Suprapubic skin (tissue), 4 donors: ENCODE measurements at regions not wholly inside any gene's neighbourhood (a gene's known extent, or its start where the extent isn't known, plus 50 kb on each side); places are given as distances from the start of the nearest gene placed in this dataset.

Experiments
- DNase-seq, 2 donors: peaks; one replicate each; pipeline ENCODE4 v3.0.0-alpha.2; 2019; ENCODE audit warnings: low spot score in 2 of 2
- H3K27ac ChIP-seq: fragments of 200-600 bp; sonication (generic); one replicate; pipeline ENCODE4 v1.5.1; 2019
- H3K27me3 ChIP-seq: fragments of 200-600 bp; sonication (generic); one replicate; pipeline ENCODE4 v1.5.1; 2019
- H3K36me3 ChIP-seq: fragments of 200-600 bp; sonication (generic); one replicate; pipeline ENCODE4 v1.5.1; 2019
- H3K4me1 ChIP-seq: fragments of 200-600 bp; sonication (generic); one replicate; pipeline ENCODE4 v1.5.1; 2019
- H3K4me3 ChIP-seq: fragments of 200-600 bp; sonication (generic); one replicate; pipeline ENCODE4 v1.5.1; 2019; ENCODE audit warnings: mild to moderate bottlenecking
- H3K9me3 ChIP-seq: fragments of 200-600 bp; sonication (generic); one replicate; pipeline ENCODE4 v1.5.1; 2019
- CTCF ChIP-seq, 2 donors: fragments of 200-600 bp in 1 of 2; fragments of 450-650 bp in 1 of 2; sonication (generic) in 1 of 2; IDR thresholded peaks; one replicate each; pipeline ENCODE4 v1.5.1; 2016 to 2019; ENCODE audit warnings: antibody characterized with exemption in 2 of 2, mild to moderate bottlenecking in 1 of 2, moderate library complexity in 1 of 2
- EP300 ChIP-seq: sonication (generic); formaldehyde crosslinking; IDR thresholded peaks from one replicate; pipeline ENCODE4 v1.6.1; 2017; ENCODE audit warnings: antibody characterized with exemption
- POLR2A ChIP-seq, 2 donors: fragments of 450-650 bp; IDR thresholded peaks; one replicate each; pipeline ENCODE4 v1.6.1; 2017; ENCODE audit warnings: antibody characterized with exemption in 2 of 2, mild to moderate bottlenecking in 2 of 2, moderate library complexity in 2 of 2
- POLR2AphosphoS5 ChIP-seq, 3 donors: sonication (generic); formaldehyde crosslinking; IDR thresholded peaks; one replicate each; pipeline ENCODE4 v1.6.1; 2017; ENCODE audit warnings: antibody characterized with exemption in 3 of 3
- WGBS: methylation state at CpG from one replicate; pipeline ENCODE4 v1.1.5; 2018; 5-methylcytosine and 5-hydroxymethylcytosine counted together

GRCh38 chr15:100757661-100758060 lies 122.0 kb upstream of the ALDH1A3 start:
- no peaks in the 10 kb centered on the region for H3K36me3 ChIP-seq
- no peaks in the 10 kb centered on the region for H3K9me3 ChIP-seq
- peaks cover 15% of the 10 kb centered on the region for H3K4me1 ChIP-seq
- no peak overlapping the region for H3K27ac ChIP-seq
- WGBS = 52% methylated on average over 1 of the region's 1 CpG
- H3K27me3 ChIP-seq = no peaks in the 10 kb centered on the region
- H3K4me3 ChIP-seq = no peak overlapping the region
- DNase-seq = no peak
- no peak for TF ChIP-seq POLR2A (IDR thresholded peaks at IDR 0.05)
- TF ChIP-seq POLR2AphosphoS5 (IDR thresholded peaks at IDR 0.05) = no peak
- no peak for TF ChIP-seq EP300
- no peak for TF ChIP-seq CTCF (IDR thresholded peaks at IDR 0.05)

- peaks cover 15% of the 10 kb centered on the region for H3K4me1 ChIP-seq
- H3K4me3 ChIP-seq = no peak overlapping the region
- H3K9me3 ChIP-seq = no peaks in the 10 kb centered on the region
- no peak overlapping the region for H3K27ac ChIP-seq
- H3K36me3 ChIP-seq = no peaks in the 10 kb centered on the region
- no peaks in the 10 kb centered on the region for H3K27me3 ChIP-seq
- TF ChIP-seq POLR2A (IDR thresholded peaks at IDR 0.05) (no peak), CTCF (IDR thresholded peaks at IDR 0.05) (no peak), POLR2AphosphoS5 (IDR thresholded peaks at IDR 0.05) (no peak), EP300 (no peak)
- no peak for DNase-seq
- 78% methylated on average over 6 of the region's 6 CpGs for WGBS
These were observed 121.1 kb upstream of the ALDH1A3 start for GRCh38 chr15:100758555-100758954.

- Histone ChIP-seq H3K27me3 (no peaks in the 10 kb centered on the region), H3K4me3 (no peak overlapping the region), H3K4me1 (peaks cover 15% of the 10 kb centered on the region), H3K36me3 (no peaks in the 10 kb centered on the region), H3K9me3 (no peaks in the 10 kb centered on the region), H3K27ac (peak overlapping the region; percentile 34)
- TF ChIP-seq CTCF (IDR thresholded peaks at IDR 0.05) (no peak), POLR2A (IDR thresholded peaks at IDR 0.05) (no peak), EP300 (no peak), POLR2AphosphoS5 (IDR thresholded peaks at IDR 0.05) (no peak)
- DNase-seq = no peak
- 38% methylated on average over 6 of the region's 6 CpGs for WGBS
These were observed 120.5 kb upstream of the ALDH1A3 start for GRCh38 chr15:100759106-100759505.

- DNase-seq = no peak
- Histone ChIP-seq H3K27ac (peak overlapping the region; percentile 34), H3K36me3 (no peaks in the 10 kb centered on the region), H3K4me1 (peaks cover 15% of the 10 kb centered on the region), H3K27me3 (no peaks in the 10 kb centered on the region), H3K4me3 (no peak overlapping the region), H3K9me3 (no peaks in the 10 kb centered on the region)
- TF ChIP-seq EP300 (no peak), POLR2AphosphoS5 (IDR thresholded peaks at IDR 0.05) (no peak), CTCF (IDR thresholded peaks at IDR 0.05) (no peak), POLR2A (IDR thresholded peaks at IDR 0.05) (no peak)
- 36% methylated on average over 12 of the region's 12 CpGs for WGBS
These were observed 119.8 kb upstream of the ALDH1A3 start for GRCh38 chr15:100759698-100760356.

GRCh38 chr15:100760357-100760903 lies 119.2 kb upstream of the ALDH1A3 start:
- WGBS = 86% methylated on average over 6 of the region's 6 CpGs
- Histone ChIP-seq H3K4me1 (peaks cover 15% of the 10 kb centered on the region), H3K9me3 (no peaks in the 10 kb centered on the region), H3K36me3 (no peaks in the 10 kb centered on the region), H3K4me3 (no peak overlapping the region), H3K27me3 (no peaks in the 10 kb centered on the region), H3K27ac (no peak overlapping the region)
- DNase-seq = no peak
- no peak for TF ChIP-seq CTCF (IDR thresholded peaks at IDR 0.05)
- TF ChIP-seq EP300 = no peak
